AML-193 (cell line): ENCODE measurements at regions not wholly inside any gene's neighbourhood (a gene's known extent, or its start where the extent isn't known, plus 50 kb on each side); places are given as distances from the start of the nearest gene placed in this dataset.

Source experiments
- DNase-seq, 2 experiments: peaks; one replicate each; lab custom pipeline; 2025; lab: John Stamatoyannopoulos, UW

DNA sequence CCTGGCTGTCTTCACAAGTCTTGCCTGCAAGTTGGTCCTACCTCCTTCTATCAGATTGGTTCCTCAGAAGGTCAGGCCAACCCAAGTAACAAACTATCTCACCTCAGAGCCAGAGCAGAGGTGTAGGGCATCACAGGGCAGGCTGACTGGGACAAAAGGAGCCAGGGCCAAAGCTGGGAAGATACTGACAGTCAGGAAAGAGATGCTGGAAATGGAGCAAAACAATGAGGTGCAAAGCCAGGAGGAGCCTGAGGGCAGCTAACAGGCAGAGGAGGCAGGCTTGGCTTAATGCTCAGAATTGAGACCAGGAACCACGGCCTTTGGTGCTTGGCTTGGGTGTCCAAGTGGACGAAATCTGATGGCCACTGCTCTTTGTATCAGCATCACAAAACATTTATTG, 68.4 kb upstream of the PNMA1 start:
- no peak for DNase-seq

DNA sequence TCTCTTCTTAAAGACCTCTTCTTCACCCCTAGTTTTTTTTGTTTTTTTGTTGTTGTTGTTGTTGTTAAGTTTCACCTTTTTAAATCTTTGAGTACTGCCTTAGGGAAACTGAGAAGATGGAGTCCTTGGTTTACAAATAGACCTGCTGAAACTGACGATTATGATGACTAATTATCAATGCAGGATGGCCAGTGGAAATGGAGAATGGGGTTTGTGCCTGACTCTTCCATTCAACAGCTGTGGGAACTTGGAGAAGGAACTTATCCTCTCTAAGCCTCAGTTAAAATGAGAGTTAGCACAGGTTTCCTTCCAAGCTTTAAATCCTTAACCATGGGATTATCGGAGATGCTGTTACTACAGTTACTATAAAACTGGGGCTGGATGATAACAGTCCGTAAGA, 66.7 kb upstream of the PNMA1 start:
- no peak for DNase-seq

DNA sequence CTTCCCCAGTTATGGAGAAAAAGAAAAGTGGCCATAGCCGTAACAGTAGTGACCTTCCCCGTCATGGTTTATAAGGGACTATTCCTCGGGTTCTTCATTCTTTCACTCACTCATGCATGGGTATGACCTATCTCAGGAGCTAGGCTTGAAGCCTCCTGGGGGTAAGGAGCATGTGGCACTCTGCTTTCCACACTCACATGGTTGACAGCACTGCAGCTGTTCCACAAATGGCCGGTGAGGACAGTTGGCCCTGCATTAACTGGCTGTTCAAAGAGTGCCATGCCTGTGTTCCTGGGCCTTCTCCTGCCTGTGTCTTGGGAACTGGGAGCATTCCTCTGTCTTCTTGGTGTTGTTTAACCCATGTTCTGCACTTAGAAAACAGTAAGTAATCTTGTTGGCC, 66.2 kb upstream of the PNMA1 start:
- no peak for DNase-seq

DNA sequence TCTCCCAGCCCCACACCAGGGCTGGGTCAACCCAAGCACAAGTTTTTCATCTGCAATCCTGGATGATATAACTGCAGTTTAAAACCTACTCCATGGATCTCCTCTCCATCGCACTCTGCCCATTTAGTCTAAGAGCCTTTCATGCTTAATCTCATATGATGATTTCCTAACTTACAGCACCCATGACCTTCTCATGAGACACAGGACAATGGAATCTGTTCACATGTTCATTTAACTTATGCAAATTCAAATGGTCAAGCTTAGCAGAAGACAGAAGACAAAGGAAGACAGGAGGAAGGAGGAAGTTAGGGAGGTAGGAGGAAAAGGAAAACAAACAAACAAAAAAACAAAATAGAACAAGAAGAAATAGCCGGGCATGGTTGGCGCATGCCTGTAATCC, 64.6 kb upstream of the PNMA1 start:
- no peak for DNase-seq

DNA sequence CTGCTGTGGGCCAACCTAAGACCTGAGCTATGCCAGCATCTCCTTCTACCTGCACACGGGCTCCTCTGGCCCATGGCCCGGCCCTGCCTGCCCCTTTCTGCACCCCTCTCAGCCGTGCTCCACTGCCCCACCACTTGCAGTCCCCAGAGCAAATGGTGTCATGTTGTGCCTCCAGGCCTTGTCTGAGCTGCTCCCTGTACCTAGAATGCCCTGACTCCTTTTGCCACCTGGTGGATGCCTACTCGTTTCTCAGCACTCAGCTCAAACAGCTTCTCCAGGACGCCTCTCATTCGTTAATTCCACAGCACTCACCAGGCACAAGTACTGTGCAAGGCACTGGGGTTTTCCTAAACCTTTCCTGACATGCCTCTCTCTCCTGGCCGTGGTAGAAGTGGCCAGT, 63.2 kb upstream of the PNMA1 start:
- no peak for DNase-seq

DNA sequence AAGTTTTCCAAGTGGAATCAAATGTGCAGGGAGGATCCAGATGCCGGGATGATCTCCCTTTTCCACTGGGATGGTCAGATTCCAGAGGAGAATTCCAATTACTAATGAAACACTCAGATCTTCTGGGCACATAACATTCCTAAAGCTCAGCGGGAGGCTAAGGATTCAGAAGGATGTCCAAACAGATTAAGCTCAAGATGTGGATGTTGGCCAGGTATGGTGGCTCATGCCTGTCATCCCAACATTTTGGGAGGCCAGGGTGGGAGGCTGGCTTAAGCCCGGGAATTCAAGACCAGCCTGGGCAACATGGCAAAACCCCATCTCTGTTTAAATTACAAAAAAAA, 62.0 kb upstream of the PNMA1 start:
- no peak for DNase-seq

DNA sequence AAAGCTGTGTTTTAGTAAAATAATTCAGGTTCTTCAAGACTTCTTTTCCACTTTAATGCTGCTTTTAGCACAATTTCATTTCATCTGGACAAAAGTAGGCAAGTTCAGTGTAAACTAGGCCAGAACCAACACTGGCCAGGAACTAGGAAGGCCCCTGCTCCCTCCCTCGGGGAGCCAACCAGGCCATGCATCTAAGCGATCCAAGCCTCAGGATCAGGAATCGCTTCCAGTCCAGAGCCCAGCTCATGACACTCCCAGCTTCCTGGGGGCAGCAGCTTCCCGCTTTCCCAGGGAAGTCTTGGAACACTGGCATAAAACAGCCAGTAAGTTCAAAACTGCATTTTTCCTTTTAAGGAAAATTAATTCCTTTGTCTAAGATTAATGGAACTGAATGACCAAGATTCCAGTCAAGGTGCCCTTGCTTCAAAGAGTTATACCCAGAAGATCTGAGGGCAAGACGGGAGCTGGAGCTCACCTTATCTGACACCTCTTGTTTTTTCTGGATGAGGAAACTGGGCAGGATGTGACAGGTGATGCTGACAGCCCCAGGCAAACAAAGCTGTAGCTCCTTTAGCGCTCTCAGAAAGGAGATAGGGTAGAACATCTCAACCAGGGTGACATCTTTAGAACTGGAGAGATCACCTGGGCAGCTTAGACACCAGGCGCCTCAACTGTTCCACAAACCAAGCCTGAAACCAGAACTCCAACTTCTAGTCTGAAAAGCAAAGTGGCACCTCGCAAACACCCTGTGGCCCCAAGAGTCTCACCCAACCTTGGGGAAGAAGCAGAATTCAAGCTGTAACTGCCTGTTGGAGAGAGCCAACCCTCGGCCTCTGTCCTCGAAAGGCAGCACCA, 61.4 kb upstream of the PNMA1 start:
- DNase-seq, result no peak

DNA sequence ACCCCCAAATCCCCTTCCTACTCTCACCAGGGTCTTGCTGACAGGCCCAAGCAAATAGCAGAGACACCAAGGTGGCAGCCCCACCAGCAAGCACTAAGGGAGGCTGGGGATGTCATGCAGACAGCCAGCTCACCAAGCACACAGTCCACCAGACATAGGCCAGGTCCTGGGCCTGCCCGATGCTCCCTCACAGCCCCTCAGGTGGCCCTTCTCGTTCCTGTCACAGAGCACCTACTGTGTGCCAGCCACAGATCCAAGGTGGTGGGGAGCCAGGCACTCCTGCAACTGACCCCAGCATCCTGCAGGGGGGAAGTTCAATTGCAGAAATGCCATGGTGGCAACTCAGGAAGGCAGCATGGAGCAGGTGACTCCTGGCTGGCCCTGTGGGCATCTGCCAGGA, 60.5 kb upstream of the PNMA1 start:
- DNase-seq, result no peak

DNA sequence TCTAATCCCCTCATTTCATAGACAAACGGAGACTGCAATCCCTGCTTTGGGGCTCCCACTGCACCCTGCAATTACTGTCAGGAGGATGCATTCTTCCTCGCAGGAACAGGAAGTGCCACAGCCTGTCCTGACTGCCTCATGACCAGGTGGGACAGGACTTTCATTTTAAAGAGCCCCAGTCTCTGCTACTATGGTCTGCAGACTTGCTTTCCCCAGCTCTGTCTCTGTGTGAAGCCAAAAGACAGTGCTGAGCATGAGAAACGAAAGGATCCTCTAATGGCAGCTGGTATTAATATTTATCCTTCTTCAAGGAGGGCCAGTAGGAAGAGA, 60.0 kb upstream of the PNMA1 start:
- no peak for DNase-seq

DNA sequence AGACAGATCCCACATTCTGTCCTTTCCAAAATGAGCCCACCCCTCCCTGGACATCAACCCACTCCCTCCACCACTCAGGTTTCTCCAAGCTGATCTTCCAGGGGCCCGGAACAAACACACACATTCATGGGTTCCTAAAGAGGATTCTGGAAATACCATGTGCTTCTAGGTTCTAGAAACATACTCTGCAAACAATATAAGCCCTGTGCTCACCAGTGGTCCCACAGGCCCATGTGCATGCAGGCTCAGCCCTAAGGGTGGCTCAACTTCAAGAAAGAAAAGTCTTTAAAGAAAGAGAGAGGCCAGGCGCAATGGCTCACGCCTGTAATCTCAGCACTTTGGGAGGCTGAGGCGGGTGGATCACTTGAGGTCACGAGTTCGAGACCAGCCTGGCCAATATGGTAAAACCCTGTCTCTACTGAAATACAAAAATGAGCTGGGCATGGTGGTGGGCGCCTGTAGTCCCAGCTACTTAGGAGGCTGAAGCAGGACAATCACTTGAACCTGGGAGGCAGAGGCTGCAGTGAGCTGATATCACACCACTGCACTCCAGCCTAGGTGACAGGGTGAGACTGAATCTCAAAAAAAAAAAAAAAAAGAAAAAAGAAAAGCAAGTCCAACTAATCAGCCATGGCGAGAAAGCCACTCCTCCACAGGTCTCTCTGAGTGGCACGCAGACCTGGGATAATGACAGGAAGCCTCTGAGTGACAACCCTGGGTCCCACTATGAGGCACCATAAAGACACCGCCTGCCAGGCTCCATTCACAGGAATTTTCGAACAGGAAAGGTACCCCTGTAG, 59.5 kb upstream of the PNMA1 start:
- DNase-seq, result no peak

DNA sequence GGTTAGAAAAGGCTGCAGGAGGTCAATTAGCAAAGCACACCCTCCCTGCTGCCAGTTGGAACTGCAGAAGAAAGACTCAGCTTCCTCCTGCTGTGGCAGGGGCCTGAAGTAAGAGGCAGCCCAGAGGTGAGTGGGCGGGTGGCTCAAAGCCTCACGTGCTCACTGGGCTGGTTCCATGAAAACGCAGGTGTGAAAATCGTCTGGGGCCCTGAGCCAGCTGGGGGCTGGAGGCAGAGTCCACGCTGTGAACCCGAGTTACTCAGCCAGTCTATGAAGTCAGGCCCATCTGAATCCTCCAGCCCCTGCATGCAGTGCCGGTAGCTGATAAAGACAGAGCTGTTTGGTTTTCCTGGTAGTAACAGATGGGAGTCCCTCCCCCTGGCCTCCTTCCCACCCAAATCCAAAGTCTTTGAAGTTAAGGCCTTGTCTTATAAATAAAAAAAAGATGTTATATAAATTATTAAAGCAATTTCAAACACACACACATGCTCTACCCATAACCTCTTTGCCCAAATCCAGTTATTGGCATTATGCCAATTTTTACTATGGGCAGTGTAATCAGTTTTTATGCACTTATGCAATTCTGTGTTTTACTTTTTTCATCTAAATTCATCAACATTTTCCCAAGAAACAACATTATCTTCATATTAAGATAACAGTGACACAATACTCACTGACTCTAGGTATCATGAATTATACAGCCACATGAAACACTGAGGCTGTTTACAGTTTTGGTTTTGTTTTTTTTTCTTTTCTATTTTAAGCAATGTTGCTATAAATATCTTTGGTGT, 57.9 kb upstream of the PNMA1 start:
- DNase-seq, result no peak

DNA sequence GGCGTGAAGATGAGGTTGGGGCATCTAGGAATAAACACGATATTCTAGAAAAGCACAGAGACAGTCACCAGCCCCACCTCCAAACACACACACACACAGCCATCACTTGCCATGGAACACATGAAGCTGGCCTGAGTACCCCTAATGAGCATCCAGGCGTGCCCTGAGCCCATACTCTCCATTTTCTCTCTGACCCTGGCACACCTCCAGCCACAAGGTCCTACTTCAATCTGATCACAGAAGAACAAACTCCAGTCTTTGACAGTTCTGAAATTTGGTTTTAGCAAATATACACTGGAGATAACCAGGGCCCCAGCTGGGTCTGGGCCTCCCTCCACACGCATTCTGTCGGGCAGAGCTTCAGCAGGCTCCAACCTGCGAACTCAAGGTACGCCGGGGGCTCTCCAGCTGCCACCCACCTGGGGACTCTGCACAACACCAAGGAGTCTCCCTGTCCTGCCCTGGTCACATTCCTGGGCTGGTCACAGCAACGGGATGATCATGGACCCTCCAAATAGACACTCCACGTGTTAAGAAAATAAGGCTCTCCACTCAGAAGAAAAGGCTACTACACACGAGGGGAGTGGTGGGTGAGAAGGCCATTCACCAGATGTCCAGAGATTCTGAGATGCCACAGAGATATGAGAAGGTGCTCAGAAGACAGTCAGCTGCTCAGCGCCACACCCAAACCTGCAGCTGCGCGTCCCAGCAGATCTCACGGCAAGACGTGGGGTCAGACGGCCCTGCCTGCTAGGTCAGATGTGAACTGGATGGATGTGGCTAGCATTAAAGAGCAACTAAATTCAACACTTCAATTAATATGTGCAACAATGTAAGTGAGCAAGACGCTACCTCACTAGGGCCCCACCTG, 57.0 kb upstream of the PNMA1 start:
- DNase-seq, result no peak

DNA sequence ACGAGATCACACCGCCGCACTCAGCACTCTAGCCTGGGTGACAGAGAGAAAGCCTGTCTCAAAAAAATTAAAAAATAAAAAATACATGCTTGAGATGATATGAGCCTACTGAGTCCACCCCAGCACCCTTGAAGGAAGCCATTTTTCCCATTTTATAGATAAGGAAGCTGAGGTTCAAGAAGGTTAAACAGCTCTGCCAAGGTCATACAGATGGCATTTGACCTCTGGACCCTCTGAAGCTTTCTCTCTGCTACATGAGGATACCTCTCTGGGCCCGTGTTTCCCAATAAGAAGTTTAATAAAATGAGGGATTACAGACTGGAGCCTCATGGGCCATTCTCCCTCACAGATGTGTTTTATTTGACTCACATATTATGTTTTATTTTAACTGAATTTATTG, 53.9 kb upstream of the PNMA1 start:
- DNase-seq, result no peak

DNA sequence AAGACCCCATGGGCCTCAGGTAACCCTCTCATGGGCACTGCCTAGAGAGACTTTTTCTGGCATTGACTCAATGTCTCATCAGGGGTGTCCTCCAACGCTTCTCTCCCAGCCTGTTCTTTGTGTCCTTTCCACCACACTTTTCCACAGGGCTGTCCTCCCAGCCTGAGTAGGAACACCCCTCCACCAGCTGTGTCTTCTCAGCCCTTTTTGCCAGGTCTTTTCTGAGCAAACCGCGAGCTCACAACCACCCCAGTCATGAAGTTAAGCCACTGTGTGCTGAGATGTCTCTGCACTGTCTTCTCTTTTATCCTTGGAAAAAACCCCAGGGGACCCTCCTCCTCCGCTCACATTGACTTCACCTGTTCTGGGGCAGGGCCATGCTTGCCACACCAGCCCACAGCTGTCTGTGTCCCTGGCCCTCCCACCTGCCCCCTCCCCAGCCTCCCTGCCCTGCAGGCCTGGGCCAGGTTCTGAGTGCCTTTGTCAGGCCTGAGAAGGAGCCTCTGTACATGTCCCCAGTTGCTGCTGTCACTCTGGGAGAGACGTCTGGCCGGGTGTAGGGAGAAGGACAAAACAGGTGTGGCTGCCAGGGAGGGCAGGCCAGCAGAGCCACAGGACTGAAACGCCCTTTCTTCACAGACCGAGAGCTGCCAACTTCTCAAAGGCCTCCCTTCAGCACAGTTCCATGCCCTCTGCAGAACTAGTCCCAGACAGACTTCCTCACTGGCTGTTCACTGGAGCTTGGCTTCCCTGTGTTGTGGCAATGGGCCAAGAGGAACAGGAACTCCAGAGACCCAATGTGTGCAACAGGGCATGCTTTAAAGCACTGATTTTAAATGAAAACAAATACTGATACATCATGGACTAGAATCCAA, 50.5 kb upstream of the PNMA1 start:
- peak; percentile 80 to 85 for DNase-seq
